ENCODE measurements at regions not wholly inside any gene's neighbourhood (a gene's known extent, or its start where the extent isn't known, plus 50 kb on each side); places are given as distances from the start of the nearest gene placed in this dataset.

GRCh38 chr6:150521482-150521881 is 78.2 kb upstream of the PLEKHG1 start (continued):
- TF ChIP-seq, protein P1, sequence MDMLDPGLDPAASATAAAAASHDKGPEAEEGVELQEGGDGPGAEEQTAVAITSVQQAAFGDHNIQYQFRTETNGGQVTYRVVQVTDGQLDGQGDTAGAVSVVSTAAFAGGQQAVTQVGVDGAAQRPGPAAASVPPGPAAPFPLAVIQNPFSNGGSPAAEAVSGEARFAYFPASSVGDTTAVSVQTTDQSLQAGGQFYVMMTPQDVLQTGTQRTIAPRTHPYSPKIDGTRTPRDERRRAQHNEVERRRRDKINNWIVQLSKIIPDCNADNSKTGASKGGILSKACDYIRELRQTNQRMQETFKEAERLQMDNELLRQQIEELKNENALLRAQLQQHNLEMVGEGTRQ (IDR thresholded peaks at IDR 0.05; ENCODE audit: low read length), result no peak
- TF ChIP-seq, protein P2, sequence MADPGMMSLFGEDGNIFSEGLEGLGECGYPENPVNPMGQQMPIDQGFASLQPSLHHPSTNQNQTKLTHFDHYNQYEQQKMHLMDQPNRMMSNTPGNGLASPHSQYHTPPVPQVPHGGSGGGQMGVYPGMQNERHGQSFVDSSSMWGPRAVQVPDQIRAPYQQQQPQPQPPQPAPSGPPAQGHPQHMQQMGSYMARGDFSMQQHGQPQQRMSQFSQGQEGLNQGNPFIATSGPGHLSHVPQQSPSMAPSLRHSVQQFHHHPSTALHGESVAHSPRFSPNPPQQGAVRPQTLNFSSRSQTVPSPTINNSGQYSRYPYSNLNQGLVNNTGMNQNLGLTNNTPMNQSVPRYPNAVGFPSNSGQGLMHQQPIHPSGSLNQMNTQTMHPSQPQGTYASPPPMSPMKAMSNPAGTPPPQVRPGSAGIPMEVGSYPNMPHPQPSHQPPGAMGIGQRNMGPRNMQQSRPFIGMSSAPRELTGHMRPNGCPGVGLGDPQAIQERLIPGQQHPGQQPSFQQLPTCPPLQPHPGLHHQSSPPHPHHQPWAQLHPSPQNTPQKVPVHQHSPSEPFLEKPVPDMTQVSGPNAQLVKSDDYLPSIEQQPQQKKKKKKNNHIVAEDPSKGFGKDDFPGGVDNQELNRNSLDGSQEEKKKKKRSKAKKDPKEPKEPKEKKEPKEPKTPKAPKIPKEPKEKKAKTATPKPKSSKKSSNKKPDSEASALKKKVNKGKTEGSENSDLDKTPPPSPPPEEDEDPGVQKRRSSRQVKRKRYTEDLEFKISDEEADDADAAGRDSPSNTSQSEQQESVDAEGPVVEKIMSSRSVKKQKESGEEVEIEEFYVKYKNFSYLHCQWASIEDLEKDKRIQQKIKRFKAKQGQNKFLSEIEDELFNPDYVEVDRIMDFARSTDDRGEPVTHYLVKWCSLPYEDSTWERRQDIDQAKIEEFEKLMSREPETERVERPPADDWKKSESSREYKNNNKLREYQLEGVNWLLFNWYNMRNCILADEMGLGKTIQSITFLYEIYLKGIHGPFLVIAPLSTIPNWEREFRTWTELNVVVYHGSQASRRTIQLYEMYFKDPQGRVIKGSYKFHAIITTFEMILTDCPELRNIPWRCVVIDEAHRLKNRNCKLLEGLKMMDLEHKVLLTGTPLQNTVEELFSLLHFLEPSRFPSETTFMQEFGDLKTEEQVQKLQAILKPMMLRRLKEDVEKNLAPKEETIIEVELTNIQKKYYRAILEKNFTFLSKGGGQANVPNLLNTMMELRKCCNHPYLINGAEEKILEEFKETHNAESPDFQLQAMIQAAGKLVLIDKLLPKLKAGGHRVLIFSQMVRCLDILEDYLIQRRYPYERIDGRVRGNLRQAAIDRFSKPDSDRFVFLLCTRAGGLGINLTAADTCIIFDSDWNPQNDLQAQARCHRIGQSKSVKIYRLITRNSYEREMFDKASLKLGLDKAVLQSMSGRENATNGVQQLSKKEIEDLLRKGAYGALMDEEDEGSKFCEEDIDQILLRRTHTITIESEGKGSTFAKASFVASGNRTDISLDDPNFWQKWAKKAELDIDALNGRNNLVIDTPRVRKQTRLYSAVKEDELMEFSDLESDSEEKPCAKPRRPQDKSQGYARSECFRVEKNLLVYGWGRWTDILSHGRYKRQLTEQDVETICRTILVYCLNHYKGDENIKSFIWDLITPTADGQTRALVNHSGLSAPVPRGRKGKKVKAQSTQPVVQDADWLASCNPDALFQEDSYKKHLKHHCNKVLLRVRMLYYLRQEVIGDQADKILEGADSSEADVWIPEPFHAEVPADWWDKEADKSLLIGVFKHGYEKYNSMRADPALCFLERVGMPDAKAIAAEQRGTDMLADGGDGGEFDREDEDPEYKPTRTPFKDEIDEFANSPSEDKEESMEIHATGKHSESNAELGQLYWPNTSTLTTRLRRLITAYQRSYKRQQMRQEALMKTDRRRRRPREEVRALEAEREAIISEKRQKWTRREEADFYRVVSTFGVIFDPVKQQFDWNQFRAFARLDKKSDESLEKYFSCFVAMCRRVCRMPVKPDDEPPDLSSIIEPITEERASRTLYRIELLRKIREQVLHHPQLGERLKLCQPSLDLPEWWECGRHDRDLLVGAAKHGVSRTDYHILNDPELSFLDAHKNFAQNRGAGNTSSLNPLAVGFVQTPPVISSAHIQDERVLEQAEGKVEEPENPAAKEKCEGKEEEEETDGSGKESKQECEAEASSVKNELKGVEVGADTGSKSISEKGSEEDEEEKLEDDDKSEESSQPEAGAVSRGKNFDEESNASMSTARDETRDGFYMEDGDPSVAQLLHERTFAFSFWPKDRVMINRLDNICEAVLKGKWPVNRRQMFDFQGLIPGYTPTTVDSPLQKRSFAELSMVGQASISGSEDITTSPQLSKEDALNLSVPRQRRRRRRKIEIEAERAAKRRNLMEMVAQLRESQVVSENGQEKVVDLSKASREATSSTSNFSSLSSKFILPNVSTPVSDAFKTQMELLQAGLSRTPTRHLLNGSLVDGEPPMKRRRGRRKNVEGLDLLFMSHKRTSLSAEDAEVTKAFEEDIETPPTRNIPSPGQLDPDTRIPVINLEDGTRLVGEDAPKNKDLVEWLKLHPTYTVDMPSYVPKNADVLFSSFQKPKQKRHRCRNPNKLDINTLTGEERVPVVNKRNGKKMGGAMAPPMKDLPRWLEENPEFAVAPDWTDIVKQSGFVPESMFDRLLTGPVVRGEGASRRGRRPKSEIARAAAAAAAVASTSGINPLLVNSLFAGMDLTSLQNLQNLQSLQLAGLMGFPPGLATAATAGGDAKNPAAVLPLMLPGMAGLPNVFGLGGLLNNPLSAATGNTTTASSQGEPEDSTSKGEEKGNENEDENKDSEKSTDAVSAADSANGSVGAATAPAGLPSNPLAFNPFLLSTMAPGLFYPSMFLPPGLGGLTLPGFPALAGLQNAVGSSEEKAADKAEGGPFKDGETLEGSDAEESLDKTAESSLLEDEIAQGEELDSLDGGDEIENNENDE (IDR thresholded peaks at IDR 0.05; ENCODE audit: insufficient replicate concordance, low read length), result no peak
- TF ChIP-seq EGR1 (IDR thresholded peaks at IDR 0.05; ENCODE audit: borderline replicate concordance, low read depth, low read length) (no peak), EZH2 (IDR thresholded peaks at IDR 0.05; ENCODE audit: low read depth, low read length, severe bottlenecking) (no peak)

Data from H1 (cell line).